ENCODE measurements at regions not wholly inside any gene's neighbourhood (a gene's known extent, or its start where the extent isn't known, plus 50 kb on each side); places are given as distances from the start of the nearest gene placed in this dataset.

GRCh38 chr3:83769791-83770663 is 1188.8 kb upstream of the CADM2 start:
- no peak for TF ChIP-seq CTCF (IDR thresholded peaks at IDR 0.05)
- DNase-seq (ENCODE audit: low spot score) (no peak), ATAC-seq (ENCODE audit: low FRiP score) (no peak)

- no peak for TF ChIP-seq CTCF (IDR thresholded peaks at IDR 0.05)
- ATAC-seq (ENCODE audit: low FRiP score) (no peak), DNase-seq (ENCODE audit: low spot score) (no peak)
These were observed 1188.0 kb upstream of the CADM2 start for GRCh38 chr3:83770664-83771402.

GRCh38 chr3:83802801-83803200 is 1156.0 kb upstream of the CADM2 start:
- DNase-seq (ENCODE audit: low spot score), result no peak
- no peak for ATAC-seq (ENCODE audit: low FRiP score)
- TF ChIP-seq CTCF (IDR thresholded peaks at IDR 0.05), result no peak

- no peak for DNase-seq (ENCODE audit: low spot score)
- no peak for ATAC-seq (ENCODE audit: low FRiP score)
- no peak for TF ChIP-seq CTCF (IDR thresholded peaks at IDR 0.05)
These were observed 1151.3 kb upstream of the CADM2 start for GRCh38 chr3:83807511-83807910.

- TF ChIP-seq CTCF (IDR thresholded peaks at IDR 0.05), result no peak
- ATAC-seq (ENCODE audit: low FRiP score), result no peak
- DNase-seq (ENCODE audit: low spot score), result no peak
These were observed 1145.6 kb upstream of the CADM2 start for GRCh38 chr3:83813176-83813575.

- TF ChIP-seq CTCF (IDR thresholded peaks at IDR 0.05), result no peak
- ATAC-seq (ENCODE audit: low FRiP score), result no peak
- no peak for DNase-seq (ENCODE audit: low spot score)
These were observed 1142.1 kb upstream of the CADM2 start for GRCh38 chr3:83816653-83817052.
